IMR-90 (cell line): ENCODE measurements at regions not wholly inside any gene's neighbourhood (a gene's known extent, or its start where the extent isn't known, plus 50 kb on each side); places are given as distances from the start of the nearest gene placed in this dataset.

Experiments
- ATAC-seq: fragments of 200-7000 bp; cut with Tn5 transposase; 2 replicates; pipeline ENCODE4 v1.9.1; 2020; ENCODE audit warnings: low read depth, mild to moderate bottlenecking, moderate library complexity
- BruUV-seq: library from RNA; stranded (reverse); fragments of 400-500 nt; replicated peaks from 2 replicates; lab custom pipeline; 2021; lab: Mats Ljungman, UMichigan
- CTCF ChIA-PET: fragments of 300-600 bp; formaldehyde crosslinking; extraction: SDS; loops from one replicate; lab custom pipeline; 2021; ENCODE audit warnings: antibody characterized with exemption; lab: Yijun Ruan, JAX
- POLR2A ChIA-PET: fragments of 300-600 bp; sonication (Branson Sonifier 250); formaldehyde crosslinking; loops from one replicate; lab custom pipeline; 2022; ENCODE audit warnings: antibody characterized with exemption; ENCODE audit not compliant: unreplicated experiment; lab: Charles Lee
- DNase-seq: peaks from one replicate; pipeline ENCODE4 v3.0.0; 2013
- H2AFZ ChIP-seq: replicated peaks from 2 replicates; pipeline ENCODE3; 2013; ENCODE audit warnings: low read length, mild to moderate bottlenecking; ENCODE audit not compliant: poor library complexity
- H2AK5ac ChIP-seq: 2 replicates; pipeline ENCODE4 v1.6.1; 2013; ENCODE audit warnings: low read depth, low read length, inconsistent platforms
- H2AK9ac ChIP-seq: replicated peaks from 2 replicates; pipeline ENCODE3; 2013; ENCODE audit warnings: mild to moderate bottlenecking, low read depth, low read length, moderate library complexity; ENCODE audit not compliant: poor library complexity
- H2BK120ac ChIP-seq: 2 replicates; pipeline ENCODE4 v1.6.1; 2013; ENCODE audit warnings: low read depth, low read length, inconsistent platforms
- H2BK15ac ChIP-seq: 3 replicates; pipeline ENCODE4 v1.6.1; 2013; ENCODE audit warnings: low read depth, low read length, inconsistent platforms
- H2BK20ac ChIP-seq: 2 replicates; pipeline ENCODE4 v1.6.1; 2013; ENCODE audit warnings: low read depth, mild to moderate bottlenecking, inconsistent platforms, low read length, moderate library complexity
- H2BK5ac ChIP-seq: 2 replicates; pipeline ENCODE4 v1.6.1; 2013; ENCODE audit warnings: mild to moderate bottlenecking, low read depth, low read length, inconsistent platforms; ENCODE audit not compliant: poor library complexity, severe bottlenecking
- H3K14ac ChIP-seq: replicated peaks from 2 replicates; pipeline ENCODE4 v1.6.1; 2013; ENCODE audit warnings: low read depth, low read length, inconsistent platforms
- H3K18ac ChIP-seq: 2 replicates; pipeline ENCODE4 v1.6.1; 2013; ENCODE audit warnings: low read depth, low read length, control low read depth
- H3K23ac ChIP-seq: 2 replicates; pipeline ENCODE4 v1.6.1; 2013; ENCODE audit warnings: low read depth, low read length, inconsistent platforms
- H3K27ac ChIP-seq: 2 replicates; pipeline ENCODE4 v1.5.1; 2013; ENCODE audit warnings: mild to moderate bottlenecking, control low read depth, low read length; ENCODE audit not compliant: insufficient read depth
- H3K27me3 ChIP-seq: 2 replicates; pipeline ENCODE4 v1.6.1; 2013; ENCODE audit warnings: low read length; ENCODE audit not compliant: control insufficient read depth, insufficient read depth
- H3K36me3 ChIP-seq: 2 replicates; pipeline ENCODE4 v1.6.1; 2013; ENCODE audit warnings: low read length, mixed read lengths; ENCODE audit not compliant: control insufficient read depth, insufficient read depth
- H3K4ac ChIP-seq: 2 replicates; pipeline ENCODE4 v1.6.1; 2013; ENCODE audit warnings: low read depth, low read length, inconsistent platforms
- H3K4me1 ChIP-seq: 2 replicates; pipeline ENCODE4 v1.6.1; 2013; ENCODE audit warnings: low read length, mixed read lengths; ENCODE audit not compliant: control insufficient read depth, insufficient read depth
- H3K4me2 ChIP-seq: 2 replicates; pipeline ENCODE4 v1.6.1; 2013; ENCODE audit warnings: low read depth, mild to moderate bottlenecking, control low read depth, low read length, moderate library complexity
- H3K4me3 ChIP-seq: 2 replicates; pipeline ENCODE4 v1.5.1; 2013; ENCODE audit warnings: low read depth, mild to moderate bottlenecking, control low read depth, low read length, moderate library complexity; ENCODE audit not compliant: insufficient read depth
- H3K56ac ChIP-seq: 2 replicates; pipeline ENCODE4 v1.6.1; 2013; ENCODE audit warnings: low read length, inconsistent platforms; ENCODE audit not compliant: insufficient read depth; ENCODE audit errors: extremely low read depth
- H3K79me1 ChIP-seq, 2 experiments: 2 replicates each; pipeline ENCODE4 v1.6.1; 2013; ENCODE audit warnings: low read length in 2 of 2, inconsistent platforms in 1 of 2, low read depth in 1 of 2
- H3K9ac ChIP-seq: 2 replicates; pipeline ENCODE4 v1.6.1; 2013; ENCODE audit warnings: low read depth, low read length, control low read depth
- H3K9me1 ChIP-seq: 2 replicates; pipeline ENCODE4 v1.6.1; 2013; ENCODE audit warnings: low read length, inconsistent platforms; ENCODE audit not compliant: insufficient read depth
- H3K9me3 ChIP-seq: 2 replicates; pipeline ENCODE4 v1.6.1; 2013; ENCODE audit warnings: low read length; ENCODE audit not compliant: control insufficient read depth, insufficient read depth
- H4K20me1 ChIP-seq: 2 replicates; pipeline ENCODE4 v1.6.1; 2013; ENCODE audit warnings: low read length, inconsistent platforms; ENCODE audit not compliant: insufficient read depth
- H4K5ac ChIP-seq: 2 replicates; pipeline ENCODE4 v1.6.1; 2013; ENCODE audit warnings: mild to moderate bottlenecking, low read depth, low read length, control low read depth
- H4K8ac ChIP-seq, 2 experiments: 2 replicates each; pipeline ENCODE4 v1.6.1; 2013; ENCODE audit warnings: low read depth in 2 of 2, low read length in 2 of 2, control low read depth in 1 of 2, inconsistent platforms in 1 of 2
- H4K91ac ChIP-seq: 2 replicates; pipeline ENCODE4 v1.6.1; 2013; ENCODE audit warnings: low read depth, low read length, inconsistent platforms; ENCODE audit not compliant: insufficient read depth
- BHLHE40 ChIP-seq: fragments of 150-350 bp; IDR thresholded peaks from 2 replicates; pipeline ENCODE4 v1.6.1; 2016; ENCODE audit warnings: mild to moderate bottlenecking, low read depth, low read length
- CTCF ChIP-seq: conservative IDR thresholded peaks from 2 replicates; pipeline ENCODE4 v1.5.1; 2012; ENCODE audit warnings: mild to moderate bottlenecking, low read depth, low read length, improper control_type of control experiment
- FOS ChIP-seq: fragments of 150-350 bp; IDR thresholded peaks from 2 replicates; pipeline ENCODE4 v1.6.1; 2016; ENCODE audit warnings: low read depth, low read length
- MAZ ChIP-seq: IDR thresholded peaks from 2 replicates; pipeline ENCODE4 v1.6.1; 2012; ENCODE audit warnings: low read depth, mild to moderate bottlenecking, low read length, improper control_type of control experiment, moderate library complexity, borderline replicate concordance
- MXI1 ChIP-seq: IDR thresholded peaks from 2 replicates; pipeline ENCODE4 v1.6.1; 2012; ENCODE audit warnings: low read depth, mild to moderate bottlenecking, low read length, moderate library complexity, borderline replicate concordance
- POLR2A ChIP-seq: IDR thresholded peaks from 2 replicates; pipeline ENCODE4 v1.6.1; 2012; ENCODE audit warnings: mild to moderate bottlenecking, low read depth, low read length
- RAD21 ChIP-seq: IDR thresholded peaks from 2 replicates; pipeline ENCODE4 v1.6.1; 2012; ENCODE audit warnings: low read length, improper control_type of control experiment
- RCOR1 ChIP-seq: IDR thresholded peaks from 2 replicates; pipeline ENCODE4 v1.6.1; 2012; ENCODE audit warnings: mild to moderate bottlenecking, low read length, improper control_type of control experiment; ENCODE audit not compliant: insufficient replicate concordance
- RFX5 ChIP-seq: IDR thresholded peaks from 2 replicates; pipeline ENCODE4 v1.8.0; 2012; ENCODE audit warnings: low read depth, mild to moderate bottlenecking, low read length, moderate library complexity
- SMC3 ChIP-seq: fragments of 150-350 bp; IDR thresholded peaks from 2 replicates; pipeline ENCODE4 v1.6.1; 2016; ENCODE audit warnings: low read depth, mild to moderate bottlenecking, antibody characterized with exemption, low read length, moderate library complexity
- USF2 ChIP-seq: fragments of 150-350 bp; IDR thresholded peaks from 2 replicates; pipeline ENCODE4 v1.6.1; 2017; ENCODE audit warnings: mild to moderate bottlenecking, antibody characterized with exemption, low read length, low read depth
- WGBS, 2 experiments: methylation state at CpG; one replicate each; pipeline versions ENCODE4 v1.1.5 to v1.1.7; 2013; ENCODE audit warnings: missing lambda C conversion rate in 2 of 2; ENCODE audit not compliant: insufficient read length in 1 of 2; ENCODE audit errors: extremely low coverage in 2 of 2; 5-methylcytosine and 5-hydroxymethylcytosine counted together
- dilution Hi-C: fragments of 300-500 bp; cut with HindIII; formaldehyde crosslinking; loops from one replicate; pipeline ENCODE4 v1.14.3; 2018; ENCODE audit warnings: low sequenced_read_pairs; ENCODE audit not compliant: unreplicated experiment
- in situ Hi-C: fragments of 300-500 bp; cut with MboI; formaldehyde crosslinking; loops from 3 replicates; pipeline ENCODE4 v1.14.3; 2019; ENCODE audit warnings: low sequenced_read_pairs, inconsistent platforms, mixed read lengths
- intact Hi-C: fragments of 100-400 bp; cut with micrococcal nuclease; formaldehyde crosslinking; loops from 2 replicates; pipeline ENCODE4 v1.10.0; 2022
- TF ChIP-seq, protein P1 (sequence below): fragments of 150-350 bp; IDR thresholded peaks from 2 replicates; pipeline ENCODE4 v1.6.1; 2016; ENCODE audit warnings: low read depth, mild to moderate bottlenecking, low read length, moderate library complexity, borderline replicate concordance

- H3K9ac ChIP-seq = no peak overlapping the region
- no CpG with 5 or more reads among the region's 2 CpGs for WGBS, 2 experiments
- no peaks in the 10 kb centered on the region for H3K79me1 ChIP-seq
- H3K18ac ChIP-seq = no peak overlapping the region
- ChIA-PET POLR2A (no interaction called here), CTCF (no interaction called here)
- no peak overlapping the region for H3K4me3 ChIP-seq
- no TSS peak for BruUV-seq
- H2BK20ac ChIP-seq = no peak overlapping the region
- in situ Hi-C loops = no loop called here
- no peaks in the 10 kb centered on the region for H3K36me3 ChIP-seq
- no peak overlapping the region for H4K5ac ChIP-seq
- no peak for TF ChIP-seq SMC3
- TF ChIP-seq, protein P1, sequence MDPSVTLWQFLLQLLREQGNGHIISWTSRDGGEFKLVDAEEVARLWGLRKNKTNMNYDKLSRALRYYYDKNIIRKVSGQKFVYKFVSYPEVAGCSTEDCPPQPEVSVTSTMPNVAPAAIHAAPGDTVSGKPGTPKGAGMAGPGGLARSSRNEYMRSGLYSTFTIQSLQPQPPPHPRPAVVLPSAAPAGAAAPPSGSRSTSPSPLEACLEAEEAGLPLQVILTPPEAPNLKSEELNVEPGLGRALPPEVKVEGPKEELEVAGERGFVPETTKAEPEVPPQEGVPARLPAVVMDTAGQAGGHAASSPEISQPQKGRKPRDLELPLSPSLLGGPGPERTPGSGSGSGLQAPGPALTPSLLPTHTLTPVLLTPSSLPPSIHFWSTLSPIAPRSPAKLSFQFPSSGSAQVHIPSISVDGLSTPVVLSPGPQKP = no peak
- TF ChIP-seq BHLHE40 = no peak
- TF ChIP-seq RCOR1 = no peak
- TF ChIP-seq RAD21 = no peak
- TF ChIP-seq USF2 = no peak
- TF ChIP-seq RFX5 = no peak
- no peak for TF ChIP-seq FOS
- no peak for TF ChIP-seq MXI1
- TF ChIP-seq POLR2A = no peak
- no peak for TF ChIP-seq CTCF
- TF ChIP-seq MAZ = no peak
- H3K27ac ChIP-seq = no peak overlapping the region
- H4K91ac ChIP-seq = no peak overlapping the region
- H2AK9ac ChIP-seq = no peak overlapping the region
- H3K4me1 ChIP-seq = no peaks in the 10 kb centered on the region
- intact Hi-C loops = no loop called here
- dilution Hi-C loops = no loop called here
- H4K20me1 ChIP-seq = no peaks in the 10 kb centered on the region
- no peak overlapping the region for H2BK120ac ChIP-seq
- H2AFZ ChIP-seq = no peak overlapping the region
- no peak overlapping the region for H2AK5ac ChIP-seq
- H2BK5ac ChIP-seq = no peak overlapping the region
- H3K23ac ChIP-seq = no peak overlapping the region
- H3K4me2 ChIP-seq = no peak overlapping the region
- DNase-seq = no peak
- no peak overlapping the region for H4K8ac ChIP-seq
- no peak overlapping the region for H3K4ac ChIP-seq
- H3K9me1 ChIP-seq = no peaks in the 10 kb centered on the region
- no peaks in the 10 kb centered on the region for H3K9me3 ChIP-seq
- H2BK15ac ChIP-seq = no peak overlapping the region
- ATAC-seq = no peak
- H3K27me3 ChIP-seq = no peaks in the 10 kb centered on the region; the same call in 1 of the 2 replicates
- H3K56ac ChIP-seq = no peak overlapping the region
- H3K14ac ChIP-seq = no peak overlapping the region
Observed at GRCh38 chr18:11237484-11237883, 88.1 kb upstream of the PIEZO2 start.
